ENCODE measurements at regions not wholly inside any gene's neighbourhood (a gene's known extent, or its start where the extent isn't known, plus 50 kb on each side); places are given as distances from the start of the nearest gene placed in this dataset.

- H3K27ac ChIP-seq (ENCODE audit: extremely low read depth, low read depth, low read length), result no peak overlapping the region
- H3K36me3 ChIP-seq (ENCODE audit: control insufficient read depth in 2 of 2, insufficient read depth in 1 of 2, low read length in 2 of 2), result no peaks in the 10 kb centered on the region
- no peak overlapping the region for H3K4me3 ChIP-seq (ENCODE audit: low read depth, low read length)
- H3K4me1 ChIP-seq (ENCODE audit: control insufficient read depth, insufficient read depth, low read length), result no peaks in the 10 kb centered on the region
- CTCF ChIA-PET, result no interaction called here
- H3K9me3 ChIP-seq (ENCODE audit: control insufficient read depth, insufficient read depth, low read depth, low read length), result no peaks in the 10 kb centered on the region; the same call in 1 of the 2 replicates
- TF ChIP-seq ZFP3 (tag by site-specific recombination; IDR thresholded peaks at IDR 0.05; ENCODE audit: low read depth) (no peak), ZXDB (tag by site-specific recombination; IDR thresholded peaks at IDR 0.05) (no peak)
- TF ChIP-seq, protein P1, sequence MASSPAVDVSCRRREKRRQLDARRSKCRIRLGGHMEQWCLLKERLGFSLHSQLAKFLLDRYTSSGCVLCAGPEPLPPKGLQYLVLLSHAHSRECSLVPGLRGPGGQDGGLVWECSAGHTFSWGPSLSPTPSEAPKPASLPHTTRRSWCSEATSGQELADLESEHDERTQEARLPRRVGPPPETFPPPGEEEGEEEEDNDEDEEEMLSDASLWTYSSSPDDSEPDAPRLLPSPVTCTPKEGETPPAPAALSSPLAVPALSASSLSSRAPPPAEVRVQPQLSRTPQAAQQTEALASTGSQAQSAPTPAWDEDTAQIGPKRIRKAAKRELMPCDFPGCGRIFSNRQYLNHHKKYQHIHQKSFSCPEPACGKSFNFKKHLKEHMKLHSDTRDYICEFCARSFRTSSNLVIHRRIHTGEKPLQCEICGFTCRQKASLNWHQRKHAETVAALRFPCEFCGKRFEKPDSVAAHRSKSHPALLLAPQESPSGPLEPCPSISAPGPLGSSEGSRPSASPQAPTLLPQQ (tag by site-specific recombination; IDR thresholded peaks at IDR 0.05), result no peak
- POLR2A ChIA-PET, result no interaction called here
Observed at GRCh38 chr2:226561962-226562361, 237.7 kb downstream of the IRS1 start.

DNA sequence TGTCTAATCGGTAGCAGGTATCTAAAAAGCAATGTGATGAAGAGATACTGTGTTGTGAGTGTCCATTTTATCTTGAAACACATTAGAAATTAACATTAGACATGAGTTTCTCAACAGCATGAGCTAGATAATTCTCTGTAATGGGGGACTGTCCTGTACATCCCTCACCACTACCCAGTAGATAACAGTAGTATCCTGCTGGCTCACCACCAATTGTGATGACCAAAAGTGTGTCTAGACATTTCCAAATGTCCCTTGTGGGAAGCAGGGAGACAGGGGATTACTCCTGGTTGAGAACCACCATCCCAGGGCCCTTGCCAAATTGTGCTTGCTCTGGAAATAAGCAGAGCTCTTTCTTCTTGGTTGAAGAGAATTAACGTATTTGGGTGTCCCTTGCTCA lies 239.3 kb downstream of the IRS1 start:
- TF ChIP-seq, protein P2, sequence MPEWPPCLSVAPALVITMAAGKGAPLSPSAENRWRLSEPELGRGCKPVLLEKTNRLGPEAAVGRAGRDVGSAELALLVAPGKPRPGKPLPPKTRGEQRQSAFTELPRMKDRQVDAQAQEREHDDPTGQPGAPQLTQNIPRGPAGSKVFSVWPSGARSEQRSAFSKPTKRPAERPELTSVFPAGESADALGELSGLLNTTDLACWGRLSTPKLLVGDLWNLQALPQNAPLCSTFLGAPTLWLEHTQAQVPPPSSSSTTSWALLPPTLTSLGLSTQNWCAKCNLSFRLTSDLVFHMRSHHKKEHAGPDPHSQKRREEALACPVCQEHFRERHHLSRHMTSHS (tag by site-specific recombination; IDR thresholded peaks at IDR 0.05), result no peak
- TF ChIP-seq, protein P3, sequence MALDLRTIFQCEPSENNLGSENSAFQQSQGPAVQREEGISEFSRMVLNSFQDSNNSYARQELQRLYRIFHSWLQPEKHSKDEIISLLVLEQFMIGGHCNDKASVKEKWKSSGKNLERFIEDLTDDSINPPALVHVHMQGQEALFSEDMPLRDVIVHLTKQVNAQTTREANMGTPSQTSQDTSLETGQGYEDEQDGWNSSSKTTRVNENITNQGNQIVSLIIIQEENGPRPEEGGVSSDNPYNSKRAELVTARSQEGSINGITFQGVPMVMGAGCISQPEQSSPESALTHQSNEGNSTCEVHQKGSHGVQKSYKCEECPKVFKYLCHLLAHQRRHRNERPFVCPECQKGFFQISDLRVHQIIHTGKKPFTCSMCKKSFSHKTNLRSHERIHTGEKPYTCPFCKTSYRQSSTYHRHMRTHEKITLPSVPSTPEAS (tag by site-specific recombination; IDR thresholded peaks at IDR 0.05), result no peak
- no peak for TF ChIP-seq ZNF391 (tag by site-specific recombination; IDR thresholded peaks at IDR 0.05; ENCODE audit: borderline replicate concordance, low read depth)
- TF ChIP-seq, protein P4, sequence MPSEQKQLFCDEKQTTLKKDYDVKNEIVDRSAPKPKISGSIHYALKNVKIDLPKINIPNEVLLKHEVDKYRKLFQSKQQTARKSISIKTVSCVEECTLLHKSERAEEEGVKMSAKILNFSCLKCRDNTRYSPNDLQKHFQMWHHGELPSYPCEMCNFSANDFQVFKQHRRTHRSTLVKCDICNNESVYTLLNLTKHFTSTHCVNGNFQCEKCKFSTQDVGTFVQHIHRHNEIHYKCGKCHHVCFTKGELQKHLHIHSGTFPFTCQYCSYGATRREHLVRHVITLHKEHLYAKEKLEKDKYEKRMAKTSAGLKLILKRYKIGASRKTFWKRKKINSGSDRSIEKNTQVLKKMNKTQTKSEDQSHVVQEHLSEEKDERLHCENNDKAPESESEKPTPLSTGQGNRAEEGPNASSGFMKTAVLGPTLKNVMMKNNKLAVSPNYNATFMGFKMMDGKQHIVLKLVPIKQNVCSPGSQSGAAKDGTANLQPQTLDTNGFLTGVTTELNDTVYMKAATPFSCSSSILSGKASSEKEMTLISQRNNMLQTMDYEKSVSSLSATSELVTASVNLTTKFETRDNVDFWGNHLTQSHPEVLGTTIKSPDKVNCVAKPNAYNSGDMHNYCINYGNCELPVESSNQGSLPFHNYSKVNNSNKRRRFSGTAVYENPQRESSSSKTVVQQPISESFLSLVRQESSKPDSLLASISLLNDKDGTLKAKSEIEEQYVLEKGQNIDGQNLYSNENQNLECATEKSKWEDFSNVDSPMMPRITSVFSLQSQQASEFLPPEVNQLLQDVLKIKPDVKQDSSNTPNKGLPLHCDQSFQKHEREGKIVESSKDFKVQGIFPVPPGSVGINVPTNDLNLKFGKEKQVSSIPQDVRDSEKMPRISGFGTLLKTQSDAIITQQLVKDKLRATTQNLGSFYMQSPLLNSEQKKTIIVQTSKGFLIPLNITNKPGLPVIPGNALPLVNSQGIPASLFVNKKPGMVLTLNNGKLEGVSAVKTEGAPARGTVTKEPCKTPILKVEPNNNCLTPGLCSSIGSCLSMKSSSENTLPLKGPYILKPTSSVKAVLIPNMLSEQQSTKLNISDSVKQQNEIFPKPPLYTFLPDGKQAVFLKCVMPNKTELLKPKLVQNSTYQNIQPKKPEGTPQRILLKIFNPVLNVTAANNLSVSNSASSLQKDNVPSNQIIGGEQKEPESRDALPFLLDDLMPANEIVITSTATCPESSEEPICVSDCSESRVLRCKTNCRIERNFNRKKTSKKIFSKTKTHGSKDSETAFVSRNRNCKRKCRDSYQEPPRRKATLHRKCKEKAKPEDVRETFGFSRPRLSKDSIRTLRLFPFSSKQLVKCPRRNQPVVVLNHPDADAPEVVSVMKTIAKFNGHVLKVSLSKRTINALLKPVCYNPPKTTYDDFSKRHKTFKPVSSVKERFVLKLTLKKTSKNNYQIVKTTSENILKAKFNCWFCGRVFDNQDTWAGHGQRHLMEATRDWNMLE (tag by site-specific recombination; conservative IDR thresholded peaks at IDR 0.05; ENCODE audit: low read depth), result no peak
- TF ChIP-seq ZNF777 (tag by site-specific recombination; IDR thresholded peaks at IDR 0.05; ENCODE audit: borderline replicate concordance), result no peak
- TF ChIP-seq ZNF791 (tag by site-specific recombination; IDR thresholded peaks at IDR 0.05), result no peak
- no peak for TF ChIP-seq GLI4 (tag by site-specific recombination; IDR thresholded peaks at IDR 0.05)
- TF ChIP-seq ZNF398 (tag by site-specific recombination; IDR thresholded peaks at IDR 0.05), result no peak
- TF ChIP-seq GLI2 (tag by site-specific recombination; IDR thresholded peaks at IDR 0.05; ENCODE audit: borderline replicate concordance, low read depth), result no peak
- TF ChIP-seq ZNF629 (tag by site-specific recombination; IDR thresholded peaks at IDR 0.05), result no peak
- TF ChIP-seq ZBTB49 (tag by site-specific recombination; IDR thresholded peaks at IDR 0.05; ENCODE audit: low read depth), result no peak
- TF ChIP-seq ZNF664 (tag by site-specific recombination; IDR thresholded peaks at IDR 0.05), result no peak
- TF ChIP-seq ZNF2 (tag by site-specific recombination; IDR thresholded peaks at IDR 0.05), result no peak
- TF ChIP-seq KLF9 (tag by site-specific recombination; IDR thresholded peaks at IDR 0.05; ENCODE audit: low read depth), result no peak
- TF ChIP-seq ZNF571 (tag by site-specific recombination; IDR thresholded peaks at IDR 0.05), result no peak
- no peak for TF ChIP-seq ZNF660 (tag by site-specific recombination; IDR thresholded peaks at IDR 0.05)
- TF ChIP-seq MZF1 (tag by site-specific recombination; IDR thresholded peaks at IDR 0.05; ENCODE audit: borderline replicate concordance), result no peak
- TF ChIP-seq ZBTB6 (tag by site-specific recombination; IDR thresholded peaks at IDR 0.05), result no peak
- Histone ChIP-seq H3K9me3 (ENCODE audit: control insufficient read depth, insufficient read depth, low read depth, low read length) (no peaks in the 10 kb centered on the region; the same call in 1 of the 2 replicates), H3K27ac (ENCODE audit: extremely low read depth, low read depth, low read length) (no peak overlapping the region), H3K36me3 (ENCODE audit: control insufficient read depth in 2 of 2, insufficient read depth in 1 of 2, low read length in 2 of 2) (no peaks in the 10 kb centered on the region), H3K4me3 (ENCODE audit: low read depth, low read length) (no peak overlapping the region), H3K4me1 (ENCODE audit: control insufficient read depth, insufficient read depth, low read length) (no peaks in the 10 kb centered on the region)
- ChIA-PET POLR2A (no interaction called here), CTCF (interaction anchor here (1.0 kb wide), 1 partner anchor 59 kb away, joined by 3 read pairs; no protein-coding TSS in a partner anchor)
